Skeletal muscle tissue (tissue), 3 donors: ENCODE measurements at regions not wholly inside any gene's neighbourhood (a gene's known extent, or its start where the extent isn't known, plus 50 kb on each side); places are given as distances from the start of the nearest gene placed in this dataset.

ENCODE experiments used
- H3K27ac ChIP-seq: one replicate; pipeline ENCODE4 v1.7.0; 2013; ENCODE audit warnings: mild to moderate bottlenecking, low read depth, low read length, inconsistent platforms
- H3K27me3 ChIP-seq, 3 donors: one replicate each; pipeline ENCODE4 v1.7.0; 2013; ENCODE audit warnings: low read length in 3 of 3; ENCODE audit not compliant: control insufficient read depth in 3 of 3, insufficient read depth in 3 of 3
- H3K36me3 ChIP-seq, 3 donors: one replicate each; pipeline ENCODE4 v1.7.0; 2013; ENCODE audit warnings: low read length in 3 of 3; ENCODE audit not compliant: control insufficient read depth in 3 of 3, insufficient read depth in 3 of 3
- H3K4me1 ChIP-seq, 3 donors: one replicate each; pipeline ENCODE4 v1.7.0; 2013; ENCODE audit warnings: low read length in 3 of 3, mild to moderate bottlenecking in 3 of 3; ENCODE audit not compliant: control insufficient read depth in 3 of 3, insufficient read depth in 3 of 3
- H3K4me3 ChIP-seq, 3 donors: one replicate each; pipeline ENCODE4 v1.7.0; 2013; ENCODE audit warnings: low read length in 3 of 3
- H3K9ac ChIP-seq, 3 donors: one replicate each; pipeline ENCODE4 v1.7.0; 2013; ENCODE audit warnings: low read length in 3 of 3, mild to moderate bottlenecking in 3 of 3, moderate library complexity in 2 of 3, low read depth in 1 of 3
- H3K9me3 ChIP-seq, 3 donors: one replicate each; pipeline ENCODE4 v1.7.0; 2013; ENCODE audit warnings: low read length in 3 of 3; ENCODE audit not compliant: control insufficient read depth in 3 of 3
- donor health status: Osteomylitis.

- H3K4me3 ChIP-seq, result no peak overlapping the region
- H3K27me3 ChIP-seq, result no peaks in the 10 kb centered on the region
- no peak overlapping the region for H3K9ac ChIP-seq
- peaks cover 21 to 43% (median 26%) of the 10 kb centered on the region in 3 donors for H3K4me1 ChIP-seq
- H3K36me3 ChIP-seq, result no peaks in the 10 kb centered on the region
- H3K9me3 ChIP-seq, result no peaks in the 10 kb centered on the region
- H3K27ac ChIP-seq, result no peak overlapping the region
These were observed 79.0 kb upstream of the HAAO start for GRCh38 chr2:42871372-42871771.

GRCh38 chr2:42868874-42869273 lies 76.5 kb upstream of the HAAO start:
- H3K4me1 ChIP-seq, result peaks cover 8 to 26% (median 13%) of the 10 kb centered on the region in 3 donors
- H3K4me3 ChIP-seq, result no peak overlapping the region
- H3K9me3 ChIP-seq, result no peaks in the 10 kb centered on the region
- no peak overlapping the region for H3K9ac ChIP-seq
- no peaks in the 10 kb centered on the region for H3K36me3 ChIP-seq
- no peaks in the 10 kb centered on the region for H3K27me3 ChIP-seq
- no peak overlapping the region for H3K27ac ChIP-seq

GRCh38 chr2:42868096-42868495 lies 75.7 kb upstream of the HAAO start:
- Histone ChIP-seq H3K27ac (no peak overlapping the region), H3K9ac (no peak overlapping the region), H3K36me3 (no peaks in the 10 kb centered on the region), H3K9me3 (no peaks in the 10 kb centered on the region), H3K4me3 (peak overlapping the region in 1 of 3 donors; percentile 5), H3K4me1 (peaks cover 8 to 24% (median 13%) of the 10 kb centered on the region in 3 donors), H3K27me3 (no peaks in the 10 kb centered on the region)

- Histone ChIP-seq H3K9ac (peak overlapping the region in 1 of 3 donors; percentile 7), H3K27me3 (no peaks in the 10 kb centered on the region), H3K4me3 (peak overlapping the region in 2 of 3 donors; percentile 29 to 30), H3K9me3 (no peaks in the 10 kb centered on the region), H3K4me1 (peaks cover 8 to 23% (median 13%) of the 10 kb centered on the region in 3 donors), H3K27ac (peak overlapping the region; percentile 63), H3K36me3 (no peaks in the 10 kb centered on the region)
These were observed 75.0 kb upstream of the HAAO start for GRCh38 chr2:42867093-42868065.

- Histone ChIP-seq H3K9me3 (no peaks in the 10 kb centered on the region), H3K36me3 (no peaks in the 10 kb centered on the region), H3K4me3 (peak overlapping the region in 1 of 3 donors; percentile 13), H3K4me1 (peaks cover 8 to 20% (median 13%) of the 10 kb centered on the region in 3 donors), H3K27me3 (no peaks in the 10 kb centered on the region), H3K9ac (peak overlapping the region in 1 of 3 donors; percentile 12), H3K27ac (peak overlapping the region; percentile 63)
These were observed 73.8 kb upstream of the HAAO start for GRCh38 chr2:42865884-42866881.

GRCh38 chr2:42864641-42865280 lies 72.4 kb upstream of the HAAO start:
- no peak overlapping the region for H3K9ac ChIP-seq
- peaks cover 8 to 20% (median 13%) of the 10 kb centered on the region in 3 donors for H3K4me1 ChIP-seq
- no peaks in the 10 kb centered on the region for H3K27me3 ChIP-seq
- peaks cover 0 to 3% (median 0%) of the 10 kb centered on the region in 3 donors for H3K9me3 ChIP-seq
- no peak overlapping the region for H3K4me3 ChIP-seq
- no peaks in the 10 kb centered on the region for H3K36me3 ChIP-seq
- no peak overlapping the region for H3K27ac ChIP-seq

GRCh38 chr2:42864222-42864621 lies 71.8 kb upstream of the HAAO start:
- Histone ChIP-seq H3K4me3 (no peak overlapping the region), H3K9ac (no peak overlapping the region), H3K27me3 (no peaks in the 10 kb centered on the region), H3K9me3 (peaks cover 0 to 3% (median under 1%) of the 10 kb centered on the region in 3 donors), H3K36me3 (no peaks in the 10 kb centered on the region), H3K27ac (no peak overlapping the region), H3K4me1 (peaks cover 8 to 20% (median 13%) of the 10 kb centered on the region in 3 donors)

GRCh38 chr2:42863751-42864150 lies 71.4 kb upstream of the HAAO start:
- Histone ChIP-seq H3K9me3 (peaks cover 3 to 5% (median 3%) of the 10 kb centered on the region in 3 donors), H3K9ac (peak overlapping the region in 1 of 3 donors; percentile 33), H3K27me3 (no peaks in the 10 kb centered on the region), H3K4me1 (peaks cover 8 to 20% (median 13%) of the 10 kb centered on the region in 3 donors), H3K4me3 (no peak overlapping the region), H3K27ac (no peak overlapping the region), H3K36me3 (no peaks in the 10 kb centered on the region)

GRCh38 chr2:42863320-42863719 lies 70.9 kb upstream of the HAAO start:
- H3K27ac ChIP-seq, result no peak overlapping the region
- no peak overlapping the region for H3K4me3 ChIP-seq
- peaks cover 3 to 6% (median 3%) of the 10 kb centered on the region in 3 donors for H3K9me3 ChIP-seq
- no peaks in the 10 kb centered on the region for H3K36me3 ChIP-seq
- peak overlapping the region in 1 of 3 donors; percentile 33 for H3K9ac ChIP-seq
- peaks cover 8 to 20% (median 13%) of the 10 kb centered on the region in 3 donors for H3K4me1 ChIP-seq
- no peaks in the 10 kb centered on the region for H3K27me3 ChIP-seq
